OCI-LY7 (cell line): ENCODE measurements at regions not wholly inside any gene's neighbourhood (a gene's known extent, or its start where the extent isn't known, plus 50 kb on each side); places are given as distances from the start of the nearest gene placed in this dataset.

ENCODE experiments used
- CTCF ChIP-seq: fragments of 200-600 bp; sonication (generic); conservative IDR thresholded peaks from 2 replicates; pipeline ENCODE4 v1.5.1; 2014; ENCODE audit warnings: mild to moderate bottlenecking, antibody characterized with exemption, low read length, moderate library complexity, mixed read lengths
- EZH2phosphoT487 ChIP-seq: fragments of 200-600 bp; sonication (generic); IDR thresholded peaks from 2 replicates; pipeline ENCODE4 v1.6.1; 2018; ENCODE audit warnings: low read depth, borderline replicate concordance, mild to moderate bottlenecking, mixed run types, antibody characterized with exemption, low read length, moderate library complexity, mixed read lengths

- TF ChIP-seq CTCF (no peak), EZH2phosphoT487 (no peak)
These were observed 71.2 kb downstream of the PSMG1 start for GRCh38 chr21:39111931-39112550.
